B cell (primary cell): ENCODE measurements at regions not wholly inside any gene's neighbourhood (a gene's known extent, or its start where the extent isn't known, plus 50 kb on each side); places are given as distances from the start of the nearest gene placed in this dataset.

Source experiments
- ATAC-seq: fragments of 200-7000 bp; cut with Tn5 transposase; one replicate; pipeline ENCODE4 v1.10.0; 2021; ENCODE audit warnings: low read depth, mild to moderate bottlenecking, moderate number of reproducible peaks, moderate library complexity
- CTCF ChIA-PET: fragments of 350-600 bp; sonication (Branson Sonifier 250); formaldehyde crosslinking; loops from one replicate; lab custom pipeline; 2021; ENCODE audit warnings: antibody characterized with exemption, inconsistent platforms; lab: Charles Lee
- POLR2A ChIA-PET: fragments of 350-600 bp; sonication (Branson Sonifier 250); formaldehyde crosslinking; loops from one replicate; lab custom pipeline; 2021; ENCODE audit warnings: antibody characterized with exemption; lab: Charles Lee
- DNase-seq: peaks from one replicate; pipeline ENCODE4 v3.0.0; 2013
- H2AFZ ChIP-seq: 2 replicates; pipeline ENCODE4 v1.6.1; 2012; ENCODE audit warnings: mild to moderate bottlenecking, low read depth, low read length; ENCODE audit not compliant: insufficient read depth, poor library complexity, severe bottlenecking
- H3K27ac ChIP-seq, 2 donors: 1 replicate in 1 of 2; 2 replicates in 1 of 2; pipeline ENCODE4 v1.5.1; 2012 to 2013; ENCODE audit warnings: low read length in 2 of 2, mild to moderate bottlenecking in 2 of 2, moderate library complexity in 1 of 2
- H3K27me3 ChIP-seq, 4 experiments: fragments of 200-600 bp in 1 of 4; sonication (generic) in 1 of 4; replicated peaks in 1 of 4; 1 replicate in 2 of 4; 2 replicates in 2 of 4; pipeline versions ENCODE4 v1.6.1 to v1.7.0; 2013 to 2016; ENCODE audit warnings: low read length in 3 of 4, mild to moderate bottlenecking in 2 of 4, mixed read lengths in 1 of 4, moderate library complexity in 1 of 4; ENCODE audit not compliant: insufficient read depth in 4 of 4, control insufficient read depth in 3 of 4; ENCODE audit errors: control extremely low read depth in 1 of 4
- H3K36me3 ChIP-seq, 2 experiments: replicated peaks in 1 of 2; 1 replicate in 1 of 2; 2 replicates in 1 of 2; pipeline versions ENCODE4 v1.6.1 to v1.7.1; 2013; ENCODE audit warnings: low read length in 1 of 2; ENCODE audit not compliant: insufficient read depth in 2 of 2, control insufficient read depth in 1 of 2; ENCODE audit errors: control extremely low read depth in 1 of 2, extremely low read depth in 1 of 2
- H3K4me1 ChIP-seq, 2 donors: fragments of 200-600 bp in 1 of 2; sonication (generic) in 1 of 2; 1 replicate in 1 of 2; 2 replicates in 1 of 2; pipeline versions ENCODE4 v1.5.1 to v1.6.1; 2013 to 2017; ENCODE audit warnings: low read length in 2 of 2; ENCODE audit not compliant: control insufficient read depth in 2 of 2, insufficient read depth in 2 of 2
- H3K4me2 ChIP-seq: replicated peaks from 2 replicates; pipeline ENCODE3; 2012; ENCODE audit warnings: mild to moderate bottlenecking, low read depth, low read length; ENCODE audit not compliant: poor library complexity, severe bottlenecking
- H3K4me3 ChIP-seq, 5 experiments: fragments of 200-600 bp in 1 of 5; sonication (generic) in 1 of 5; 1 replicate in 3 of 5; 2 replicates in 2 of 5; pipeline versions ENCODE4 v1.5.1 to v1.7.0; 2011 to 2016; ENCODE audit warnings: low read length in 4 of 5, mild to moderate bottlenecking in 4 of 5, low read depth in 2 of 5, control low read depth in 1 of 5, moderate library complexity in 1 of 5; ENCODE audit not compliant: insufficient read depth in 1 of 5; ENCODE audit errors: control extremely low read depth in 1 of 5, extremely low read depth in 1 of 5
- H3K79me2 ChIP-seq: fragments of 200-600 bp; sonication (generic); one replicate; pipeline ENCODE4 v1.6.0; 2016; ENCODE audit warnings: low read length; ENCODE audit not compliant: control insufficient read depth, insufficient read depth
- H3K9ac ChIP-seq: fragments of 200-600 bp; sonication (generic); 2 replicates; pipeline ENCODE4 v1.6.1; 2017; ENCODE audit warnings: mild to moderate bottlenecking, low read length, moderate library complexity
- H3K9me3 ChIP-seq, 3 donors: one replicate each; pipeline versions ENCODE4 v1.6.1 to v1.7.1; 2013; ENCODE audit warnings: low read length in 2 of 3; ENCODE audit not compliant: control insufficient read depth in 2 of 3, insufficient read depth in 1 of 3; ENCODE audit errors: control extremely low read depth in 1 of 3
- H4K20me1 ChIP-seq: 2 replicates; pipeline ENCODE4 v1.6.0; 2012; ENCODE audit warnings: mild to moderate bottlenecking, low read length; ENCODE audit not compliant: insufficient read depth, control insufficient read depth, poor library complexity, severe bottlenecking
- H3K27ac Mint-ChIP-seq: one replicate; pipeline ENCODE4 v1.8.0; 2021; ENCODE audit warnings: mixed read lengths
- H3K27me3 Mint-ChIP-seq: one replicate; pipeline ENCODE4 v1.8.0; 2021; ENCODE audit warnings: mixed read lengths
- H3K4me1 Mint-ChIP-seq: one replicate; pipeline ENCODE4 v1.8.0; 2021; ENCODE audit warnings: mixed read lengths
- H3K4me3 Mint-ChIP-seq: one replicate; pipeline ENCODE4 v1.8.0; 2021; ENCODE audit warnings: mixed read lengths
- H3K9me3 Mint-ChIP-seq: one replicate; pipeline ENCODE4 v1.8.0; 2022; ENCODE audit warnings: mixed read lengths; ENCODE audit not compliant: insufficient read depth
- CTCF ChIP-seq: fragments of 200-600 bp; IDR thresholded peaks from one replicate; pipeline ENCODE4 v1.8.0; 2022; ENCODE audit warnings: antibody characterized with exemption, mild to moderate bottlenecking
- EZH2 ChIP-seq: IDR thresholded peaks from 2 replicates; pipeline ENCODE4 v1.6.1; 2012; ENCODE audit warnings: borderline replicate concordance, low read depth, mild to moderate bottlenecking, moderate library complexity, low read length; ENCODE audit not compliant: insufficient read depth, poor library complexity, severe bottlenecking
- WGBS: methylation state at CpG from one replicate; pipeline ENCODE4 v1.1.5; 2013; ENCODE audit warnings: missing lambda C conversion rate; ENCODE audit not compliant: insufficient coverage; 5-methylcytosine and 5-hydroxymethylcytosine counted together
- intact Hi-C: fragments of 100-400 bp; cut with micrococcal nuclease; formaldehyde crosslinking; loops from one replicate; pipeline ENCODE4 v1.10.0; 2022

DNA sequence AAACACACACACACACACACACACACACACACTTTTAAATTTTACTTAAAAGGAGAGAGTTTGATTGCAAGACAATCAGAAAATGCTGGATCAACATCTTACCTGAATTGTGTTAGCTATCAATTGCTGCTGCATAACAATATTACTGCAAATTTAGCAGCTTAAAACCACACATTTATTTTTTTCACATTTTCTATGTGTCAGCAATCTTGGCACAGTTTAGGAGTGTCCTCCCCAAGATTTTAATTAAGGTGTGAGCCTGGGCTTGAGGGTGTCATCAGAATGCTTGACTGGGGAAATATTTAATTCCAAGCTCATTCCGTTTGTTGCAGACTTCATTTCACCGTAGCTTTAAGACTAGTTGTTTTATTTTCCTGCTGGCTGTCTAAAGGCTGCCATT lies 431.0 kb upstream of the GJE1 start:
- Mint-ChIP-seq H3K4me3 (no peak overlapping the region), H3K27me3 (no peaks in the 10 kb centered on the region), H3K9me3 (no peaks in the 10 kb centered on the region), H3K27ac (no peak overlapping the region), H3K4me1 (no peaks in the 10 kb centered on the region)
- Histone ChIP-seq H3K4me3 (no peak overlapping the region), H3K9me3 (no peaks in the 10 kb centered on the region), H2AFZ (no peak overlapping the region), H3K9ac (no peak overlapping the region), H3K4me1 (no peaks in the 10 kb centered on the region), H3K4me2 (no peak overlapping the region), H3K27me3 (no peaks in the 10 kb centered on the region), H3K36me3 (no peaks in the 10 kb centered on the region), H3K79me2 (no peaks in the 10 kb centered on the region), H3K27ac (no peak overlapping the region), H4K20me1 (no peaks in the 10 kb centered on the region)
- WGBS: 100% methylated on average over 2 of the region's 2 CpGs
- ATAC-seq (no peak), DNase-seq (no peak)
- intact Hi-C loops: no loop called here
- CTCF ChIA-PET: no interaction called here
- POLR2A ChIA-PET: no interaction called here
- TF ChIP-seq CTCF (no peak), EZH2 (no peak)

GRCh38 chr6:141700819-141701218 lies 431.9 kb upstream of the GJE1 start:
- Histone ChIP-seq H3K9me3 (no peaks in the 10 kb centered on the region), H3K9ac (no peak overlapping the region), H3K27me3 (no peaks in the 10 kb centered on the region), H4K20me1 (no peaks in the 10 kb centered on the region), H3K4me1 (no peaks in the 10 kb centered on the region), H2AFZ (no peak overlapping the region), H3K79me2 (no peaks in the 10 kb centered on the region), H3K4me3 (no peak overlapping the region), H3K36me3 (no peaks in the 10 kb centered on the region), H3K4me2 (no peak overlapping the region), H3K27ac (no peak overlapping the region)
- Mint-ChIP-seq H3K4me1 (no peaks in the 10 kb centered on the region), H3K27ac (no peak overlapping the region), H3K27me3 (no peaks in the 10 kb centered on the region), H3K9me3 (no peaks in the 10 kb centered on the region), H3K4me3 (no peak overlapping the region)
- TF ChIP-seq EZH2 (no peak), CTCF (no peak)
- DNase-seq (no peak), ATAC-seq (no peak)
- 100% methylated on average over 1 of the region's 2 CpGs for WGBS
- CTCF ChIA-PET: no interaction called here
- intact Hi-C loops: no loop called here
- POLR2A ChIA-PET: no interaction called here
